Progenitor cell of endocrine pancreas (in vitro differentiated cells): ENCODE measurements at regions not wholly inside any gene's neighbourhood (a gene's known extent, or its start where the extent isn't known, plus 50 kb on each side); places are given as distances from the start of the nearest gene placed in this dataset.

Experiments used
- DNase-seq: peaks from one replicate; pipeline ENCODE4 v3.0.0; 2021; ENCODE audit warnings: low spot score; ENCODE audit not compliant: unreplicated experiment
- H3K27ac Mint-ChIP-seq: 2 replicates; pipeline ENCODE4 v1.8.0; 2021; ENCODE audit warnings: mild to moderate bottlenecking, moderate library complexity, mixed read lengths
- H3K27me3 Mint-ChIP-seq: 2 replicates; pipeline ENCODE4 v1.8.0; 2021; ENCODE audit warnings: mixed read lengths
- H3K36me3 Mint-ChIP-seq: 2 replicates; pipeline ENCODE4 v1.8.0; 2022; ENCODE audit warnings: mixed read lengths; ENCODE audit not compliant: insufficient read depth
- H3K4me1 Mint-ChIP-seq: 2 replicates; pipeline ENCODE4 v1.8.0; 2021; ENCODE audit warnings: low read depth, mixed read lengths
- H3K4me3 Mint-ChIP-seq: 2 replicates; pipeline ENCODE4 v1.8.0; 2021; ENCODE audit warnings: low read depth, mild to moderate bottlenecking, moderate library complexity, mixed read lengths
- H3K9me3 Mint-ChIP-seq: 2 replicates; pipeline ENCODE4 v1.8.0; 2021; ENCODE audit warnings: low read depth, mixed read lengths
- CTCF ChIP-seq: fragments of 200-600 bp; sonication (generic); IDR thresholded peaks from one replicate; pipeline ENCODE4 v1.5.0; 2021; ENCODE audit warnings: antibody characterized with exemption, mild to moderate bottlenecking; ENCODE audit not compliant: unreplicated experiment

GRCh38 chr10:30751678-30752331 is 122.3 kb upstream of the LYZL2 start:
- H3K9me3 Mint-ChIP-seq: no peaks in the 10 kb centered on the region
- TF ChIP-seq CTCF: peak; percentile 88
- no peaks in the 10 kb centered on the region for H3K36me3 Mint-ChIP-seq
- H3K4me1 Mint-ChIP-seq: peaks cover 17% of the 10 kb centered on the region
- no peak overlapping the region for H3K27ac Mint-ChIP-seq
- H3K4me3 Mint-ChIP-seq: no peak overlapping the region
- peaks cover 36% of the 10 kb centered on the region for H3K27me3 Mint-ChIP-seq
- DNase-seq: peak; percentile 54

GRCh38 chr10:30750971-30751677 is 121.6 kb upstream of the LYZL2 start:
- Mint-ChIP-seq H3K27me3 (peaks cover 34% of the 10 kb centered on the region), H3K9me3 (no peaks in the 10 kb centered on the region), H3K36me3 (no peaks in the 10 kb centered on the region), H3K27ac (no peak overlapping the region), H3K4me1 (peaks cover 17% of the 10 kb centered on the region), H3K4me3 (no peak overlapping the region)
- no peak for TF ChIP-seq CTCF
- no peak for DNase-seq

- TF ChIP-seq CTCF: no peak
- Mint-ChIP-seq H3K36me3 (no peaks in the 10 kb centered on the region), H3K4me1 (peaks cover 17% of the 10 kb centered on the region)
These were observed 119.8 kb upstream of the LYZL2 start for GRCh38 chr10:30749385-30749784.

GRCh38 chr10:30748152-30748973 is 118.8 kb upstream of the LYZL2 start:
- H3K27me3 Mint-ChIP-seq: peaks cover 27% of the 10 kb centered on the region
- H3K9me3 Mint-ChIP-seq: no peaks in the 10 kb centered on the region
- no peaks in the 10 kb centered on the region for H3K36me3 Mint-ChIP-seq
- H3K4me1 Mint-ChIP-seq: peaks cover 11% of the 10 kb centered on the region
- DNase-seq: no peak
- TF ChIP-seq CTCF: no peak
- H3K27ac Mint-ChIP-seq: no peak overlapping the region
- no peak overlapping the region for H3K4me3 Mint-ChIP-seq

More at GRCh38 chr10:30749385-30749784, 119.8 kb upstream of the LYZL2 start:
- no peak for DNase-seq
- Mint-ChIP-seq H3K27ac (no peak overlapping the region), H3K4me3 (no peak overlapping the region), H3K9me3 (no peaks in the 10 kb centered on the region), H3K27me3 (peaks cover 32% of the 10 kb centered on the region)

- no peaks in the 10 kb centered on the region for H3K36me3 Mint-ChIP-seq
- H3K9me3 Mint-ChIP-seq: no peaks in the 10 kb centered on the region
- peaks cover 32% of the 10 kb centered on the region for H3K27me3 Mint-ChIP-seq
- TF ChIP-seq CTCF: no peak
- no peak overlapping the region for H3K27ac Mint-ChIP-seq
- no peak for DNase-seq
- H3K4me3 Mint-ChIP-seq: no peak overlapping the region
- H3K4me1 Mint-ChIP-seq: peaks cover 4% of the 10 kb centered on the region
These were observed 118.1 kb upstream of the LYZL2 start for GRCh38 chr10:30747633-30748032.
